HUDEP-2 (cell line): ENCODE measurements at regions not wholly inside any gene's neighbourhood (a gene's known extent, or its start where the extent isn't known, plus 50 kb on each side); places are given as distances from the start of the nearest gene placed in this dataset.

Experiments used
- DNase-seq, 76 experiments: peaks; one replicate each; lab custom pipeline; 2025; ENCODE audit not compliant: unreplicated experiment in 76 of 76; lab: John Stamatoyannopoulos, UW

DNA sequence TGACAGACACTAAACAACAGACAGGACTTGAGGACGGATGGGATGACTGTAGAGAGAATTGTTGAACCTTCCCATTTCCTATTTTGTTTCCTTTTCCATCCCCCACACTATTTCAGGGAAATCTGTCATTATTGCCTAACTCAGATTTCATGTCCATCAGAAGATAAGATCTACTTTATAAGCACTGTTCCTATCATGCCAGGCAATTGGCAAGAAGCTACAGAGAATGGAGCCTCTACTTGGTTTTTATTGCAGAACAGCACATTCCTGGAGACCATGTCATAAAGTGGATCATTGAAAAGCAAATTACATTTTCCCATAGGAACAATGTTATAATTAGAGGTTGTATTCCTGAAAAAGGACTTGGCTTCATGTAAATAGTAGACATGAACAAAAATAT lies 173.7 kb upstream of the KIF2A start:
- DNase-seq: no peak

- DNase-seq: no peak
Observed at GRCh38 chr5:62133426-62133825, 172.6 kb upstream of the KIF2A start.

- DNase-seq: no peak
Observed at GRCh38 chr5:62134811-62135210, 171.2 kb upstream of the KIF2A start.

- no peak for DNase-seq
Observed at GRCh38 chr5:62137628-62138027, 168.4 kb upstream of the KIF2A start.

DNA sequence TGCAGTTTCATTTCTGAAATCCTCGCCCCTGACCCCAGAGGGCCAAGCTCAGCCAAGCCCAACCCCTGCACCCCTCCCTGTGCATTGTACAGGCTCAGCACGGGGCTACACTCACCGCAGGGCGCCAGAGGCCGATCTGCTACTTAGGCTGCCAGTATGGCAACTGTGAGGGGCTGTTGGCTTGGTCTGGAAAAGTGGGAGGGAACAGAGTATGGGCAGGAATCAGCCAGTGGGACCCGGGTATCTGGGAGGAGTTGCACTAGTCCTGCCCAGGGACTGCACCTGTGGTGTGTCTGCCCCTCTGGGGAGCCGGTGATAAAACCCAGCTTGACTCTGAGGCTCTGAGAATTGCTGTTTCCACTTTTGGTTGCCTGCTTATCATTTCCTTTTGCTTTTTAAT lies 167.4 kb upstream of the KIF2A start:
- DNase-seq: no peak

DNA sequence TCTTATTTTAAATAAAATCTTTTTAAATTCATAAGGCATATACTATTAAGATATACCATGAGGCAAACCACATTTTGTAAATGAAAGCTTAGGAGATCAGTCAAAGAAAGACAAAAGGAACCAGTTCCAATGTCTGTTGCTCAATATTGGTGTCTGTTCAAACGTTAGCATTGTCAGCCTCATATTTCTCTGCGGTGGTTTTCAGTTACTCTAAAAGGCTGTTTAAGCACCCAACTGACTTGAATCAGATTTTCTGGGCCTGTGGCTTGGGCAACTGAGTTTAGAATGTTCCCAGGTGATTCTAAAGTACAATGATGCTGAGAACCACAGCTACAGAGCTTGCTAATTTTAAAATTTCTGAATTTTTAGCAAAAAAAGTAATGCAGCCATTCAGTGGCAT lies 166.3 kb upstream of the KIF2A start:
- DNase-seq: no peak

DNA sequence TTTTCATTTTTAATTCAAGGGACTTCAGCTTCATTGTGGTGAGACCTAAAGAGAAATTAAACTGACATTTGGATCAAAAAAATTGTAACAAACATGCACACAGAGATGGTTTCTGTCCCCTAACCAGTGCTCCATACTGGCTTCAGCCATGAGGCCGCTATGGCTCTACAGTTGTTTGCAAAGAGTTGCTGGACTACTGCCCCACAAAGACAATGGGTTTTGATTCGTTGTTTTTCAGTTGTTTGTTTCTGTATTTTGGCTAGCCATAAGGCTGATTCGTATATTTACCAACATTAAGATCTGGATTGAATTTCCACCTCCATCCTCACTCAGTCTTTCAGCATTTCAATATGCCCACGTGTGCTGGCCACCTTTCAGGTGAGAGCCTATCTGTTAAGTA lies 163.7 kb upstream of the KIF2A start:
- DNase-seq: no peak

DNA sequence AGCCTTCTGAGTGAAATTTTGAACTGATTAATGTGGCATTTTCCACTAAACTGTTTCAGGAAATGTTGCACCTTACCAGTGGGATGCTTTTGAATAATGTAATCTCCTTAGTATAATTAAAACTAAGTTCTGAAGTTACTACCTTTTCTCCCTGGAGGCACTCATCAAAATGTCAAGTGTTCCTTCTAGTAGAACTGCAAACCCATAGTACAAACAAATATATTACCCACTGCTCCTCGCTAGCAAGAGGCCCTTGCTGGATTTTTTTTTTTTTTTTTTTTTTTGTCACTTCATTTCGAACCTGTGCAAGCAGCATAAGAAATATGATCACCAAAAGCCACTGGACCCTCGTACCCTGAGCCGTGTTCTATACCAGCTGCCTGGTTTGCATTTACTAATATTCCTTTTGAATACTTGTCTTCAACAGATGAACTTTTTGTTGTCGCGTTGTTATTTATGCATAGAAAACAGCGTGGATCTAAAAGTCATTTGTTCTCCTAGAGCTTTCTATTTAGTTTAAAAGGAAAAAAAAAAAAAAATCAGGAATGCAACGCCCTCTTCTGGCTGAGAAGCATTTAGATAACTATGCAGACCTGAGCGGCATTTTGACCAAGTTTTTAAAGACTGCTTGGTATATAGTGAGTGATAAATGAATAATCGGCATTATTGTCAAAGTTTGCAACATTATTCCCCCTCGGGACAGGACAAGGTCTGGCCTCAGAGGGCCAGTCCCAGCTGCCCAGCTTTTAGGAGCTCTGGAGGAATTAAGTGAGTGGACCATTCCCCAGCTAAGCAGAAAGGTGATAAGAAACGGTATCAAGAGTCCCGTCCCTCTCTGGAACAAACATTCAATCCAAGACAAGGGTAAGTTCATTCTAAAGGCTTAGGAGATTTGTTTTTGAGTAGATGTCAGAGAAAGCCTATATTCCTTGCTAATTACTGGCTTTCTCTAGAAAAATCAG lies 162.5 kb upstream of the KIF2A start:
- peak in 2 of 76 experiments; percentile 3 to 5 for DNase-seq

DNA sequence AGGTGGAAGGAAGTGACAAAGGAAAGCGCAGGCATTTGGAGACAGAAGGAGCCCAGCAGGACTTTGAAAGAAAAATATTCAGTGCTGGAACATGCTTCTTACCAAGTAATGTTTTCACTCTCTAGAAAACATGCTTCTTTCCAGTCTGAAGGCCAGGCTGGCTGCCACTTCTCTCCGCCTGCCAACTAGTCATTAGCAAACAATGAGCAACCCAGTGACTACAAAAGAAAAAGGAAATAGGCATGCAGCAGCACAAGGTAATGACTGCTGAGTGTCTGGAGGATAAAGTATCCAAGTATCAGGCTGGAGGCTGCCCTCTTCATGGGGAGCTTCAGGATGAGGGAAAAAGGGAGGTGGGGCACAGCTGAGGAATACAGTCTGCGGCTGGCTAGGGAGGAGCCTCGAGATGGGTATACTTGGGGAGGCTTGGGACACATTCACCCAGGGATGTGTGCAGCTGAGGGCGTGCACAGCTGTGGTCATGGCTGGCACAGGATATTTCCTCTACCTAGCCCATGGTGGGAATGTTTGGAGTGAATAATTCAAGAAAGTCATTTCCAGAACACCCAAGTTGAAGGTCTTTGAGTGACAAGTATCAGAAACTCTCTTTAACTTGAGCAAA lies 161.5 kb upstream of the KIF2A start:
- no peak for DNase-seq

- DNase-seq: no peak
Observed at GRCh38 chr5:62149879-62150278, 156.1 kb upstream of the KIF2A start.

GRCh38 chr5:62152394-62153087 lies 153.5 kb upstream of the KIF2A start:
- DNase-seq: no peak

GRCh38 chr5:62154758-62155157 lies 151.2 kb upstream of the KIF2A start:
- no peak for DNase-seq

GRCh38 chr5:62155988-62156387 lies 150.0 kb upstream of the KIF2A start:
- no peak for DNase-seq

DNA sequence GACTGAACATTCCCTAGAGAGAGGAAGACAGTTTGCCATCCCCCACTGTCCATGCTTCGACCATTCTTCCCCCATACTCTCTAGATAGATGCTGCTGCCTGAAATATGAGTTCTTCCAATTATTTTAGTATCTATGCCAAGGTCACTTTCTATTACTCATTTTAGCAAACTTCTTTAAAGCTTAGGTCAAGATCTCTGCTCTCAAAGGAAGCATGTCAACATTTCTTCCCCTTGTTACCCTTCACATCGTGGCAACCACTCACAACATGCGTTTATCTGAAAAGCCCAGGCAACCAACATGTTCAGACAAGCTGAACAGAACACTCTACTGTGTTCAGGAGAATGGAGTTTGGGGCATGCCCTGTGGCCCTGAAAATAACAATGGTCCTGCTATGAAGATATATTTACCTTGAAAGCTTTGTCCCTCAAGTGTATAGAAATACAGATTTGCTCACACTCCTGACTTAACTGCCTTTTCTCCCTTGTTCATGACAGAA lies 138.4 kb upstream of the KIF2A start:
- no peak for DNase-seq

GRCh38 chr5:62168506-62169281 lies 137.3 kb upstream of the KIF2A start:
- no peak for DNase-seq

DNA sequence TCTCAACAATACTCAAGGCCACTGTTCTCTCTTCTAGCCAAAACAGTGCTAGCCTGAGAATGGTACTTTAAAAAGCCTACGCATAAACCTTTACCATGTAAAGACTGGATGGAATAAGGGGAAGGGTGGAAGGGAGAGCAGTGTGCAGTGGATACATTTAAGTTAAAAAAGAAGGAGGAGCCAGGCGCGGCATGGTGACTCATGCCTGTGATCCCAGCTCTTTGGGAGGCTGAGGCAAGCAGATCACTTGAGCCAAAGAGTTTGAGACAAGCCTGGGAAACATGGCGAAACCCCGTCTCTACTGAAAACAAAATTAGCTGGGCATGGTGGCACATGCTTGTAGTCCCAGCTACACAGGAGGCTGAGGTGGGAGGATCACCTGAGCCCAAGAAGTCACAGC lies 127.7 kb upstream of the KIF2A start:
- no peak for DNase-seq

GRCh38 chr5:62182802-62183201 lies 123.2 kb upstream of the KIF2A start:
- no peak for DNase-seq

DNA sequence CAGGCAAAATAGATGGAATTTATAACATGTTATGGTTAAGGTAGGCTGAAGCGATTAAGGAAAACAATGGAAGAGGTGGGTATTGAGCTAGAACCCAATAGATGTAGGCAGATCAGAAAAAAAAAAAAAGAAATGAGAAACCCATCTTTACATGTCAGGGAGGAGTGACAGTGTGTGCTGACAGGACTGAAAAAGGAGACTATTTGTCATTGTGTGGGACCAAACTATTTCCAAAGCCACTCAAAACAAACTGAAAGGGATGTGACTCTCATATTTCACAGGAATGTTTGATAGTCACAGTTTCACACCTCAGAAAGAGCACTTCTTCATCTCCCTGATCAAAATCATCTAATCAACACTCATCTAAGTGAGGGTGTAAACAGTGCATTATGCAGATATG lies 122.3 kb upstream of the KIF2A start:
- DNase-seq: no peak

GRCh38 chr5:62184444-62184843 lies 121.6 kb upstream of the KIF2A start:
- no peak for DNase-seq

DNA sequence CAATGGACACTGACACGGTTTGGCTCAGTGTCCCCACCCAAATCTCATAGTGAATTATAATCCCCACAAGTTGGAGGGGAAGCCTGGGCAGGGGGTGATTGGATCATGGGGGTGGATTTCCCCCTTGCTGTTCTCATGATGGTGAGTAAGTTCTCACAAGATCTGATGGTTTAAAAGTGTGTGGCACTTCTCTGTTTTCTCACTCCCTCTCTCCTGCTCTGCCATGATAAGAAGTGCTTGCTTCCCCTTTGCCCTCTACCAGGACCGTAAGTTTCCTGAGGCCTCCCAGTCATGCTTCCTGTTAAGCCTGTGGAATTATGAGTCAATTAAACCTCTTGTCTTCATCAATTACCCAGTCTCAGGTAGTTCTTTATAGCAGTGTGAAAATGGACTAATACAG lies 115.8 kb upstream of the KIF2A start:
- no peak for DNase-seq

DNA sequence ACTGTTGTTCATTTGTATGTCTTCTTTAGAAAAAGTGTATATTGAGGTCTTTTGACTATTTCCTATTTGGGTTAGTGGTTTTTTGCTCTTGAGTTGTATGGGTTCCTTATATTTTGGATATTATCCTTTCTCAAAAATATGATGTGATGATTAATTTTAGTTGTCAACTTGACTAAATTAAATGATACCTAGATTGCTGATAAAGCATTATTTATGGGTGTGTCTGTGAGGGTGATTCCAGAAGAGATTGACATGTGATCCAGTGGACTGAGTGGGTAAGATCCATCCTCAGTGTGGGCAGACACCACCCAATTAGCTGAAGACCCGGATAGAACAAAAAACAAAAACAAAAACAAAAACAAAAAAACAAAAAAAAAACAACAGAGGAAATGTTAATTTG lies 115.1 kb upstream of the KIF2A start:
- DNase-seq: no peak
